ENCODE measurements at regions not wholly inside any gene's neighbourhood (a gene's known extent, or its start where the extent isn't known, plus 50 kb on each side); places are given as distances from the start of the nearest gene placed in this dataset.
"Not testable (repeated sequence)": the region's sequence is repeated elsewhere in the genome, so short reads cannot be mapped to it uniquely, and the experiment has no call there.

GRCh38 chr4:20122198-20122988 lies 129.3 kb upstream of the SLIT2 start:
- no peak for DNase-seq

- no peak for DNase-seq
Observed at GRCh38 chr4:20119141-20119540, 132.6 kb upstream of the SLIT2 start.

GRCh38 chr4:20109391-20109790 lies 142.3 kb upstream of the SLIT2 start:
- no peak for DNase-seq

- no peak for DNase-seq
Observed at GRCh38 chr4:20106921-20107320, 144.8 kb upstream of the SLIT2 start.

- no peak for DNase-seq
Observed at GRCh38 chr4:20101831-20102230, 149.9 kb upstream of the SLIT2 start.

- no peak for DNase-seq
Observed at GRCh38 chr4:20096911-20097310, 154.8 kb upstream of the SLIT2 start.

GRCh38 chr4:20095805-20096541 lies 155.7 kb upstream of the SLIT2 start:
- DNase-seq, result no peak

- no peak for DNase-seq
Observed at GRCh38 chr4:20091781-20092180, 159.9 kb upstream of the SLIT2 start.

GRCh38 chr4:20087522-20087911 lies 164.2 kb upstream of the SLIT2 start:
- no peak for DNase-seq

GRCh38 chr4:20086799-20087521 lies 164.7 kb upstream of the SLIT2 start:
- no peak for DNase-seq

GRCh38 chr4:20086067-20086798 lies 165.5 kb upstream of the SLIT2 start:
- DNase-seq, result no peak

- no peak for DNase-seq
Observed at GRCh38 chr4:20085653-20086052, 166.1 kb upstream of the SLIT2 start.

GRCh38 chr4:20085156-20085555 lies 166.5 kb upstream of the SLIT2 start:
- no peak for DNase-seq

- DNase-seq, result no peak
Observed at GRCh38 chr4:20084488-20084887, 167.2 kb upstream of the SLIT2 start.

GRCh38 chr4:20078644-20079043 lies 173.1 kb upstream of the SLIT2 start:
- no peak for DNase-seq

- no peak for DNase-seq
Observed at GRCh38 chr4:20075248-20075871, 176.3 kb upstream of the SLIT2 start.

GRCh38 chr4:20074450-20074849 lies 177.3 kb upstream of the SLIT2 start:
- DNase-seq, result no peak

GRCh38 chr4:20065952-20066351 lies 185.8 kb upstream of the SLIT2 start:
- no peak for DNase-seq

GRCh38 chr4:20062857-20063256 lies 188.8 kb upstream of the SLIT2 start:
- DNase-seq, result not testable (repeated sequence)

- DNase-seq, result no peak
Observed at GRCh38 chr4:20062054-20062453, 189.7 kb upstream of the SLIT2 start.

GRCh38 chr4:20050768-20051167 lies 200.9 kb upstream of the SLIT2 start:
- DNase-seq, result no peak

GRCh38 chr4:20049889-20050288 lies 201.8 kb upstream of the SLIT2 start:
- no peak for DNase-seq

Measured in right forelimb (tissue), 1 donor.